Suppressor macrophage treated with lipopolysaccharide for 4 hours (primary cell): ENCODE measurements at regions not wholly inside any gene's neighbourhood (a gene's known extent, or its start where the extent isn't known, plus 50 kb on each side); places are given as distances from the start of the nearest gene placed in this dataset.

Source experiments
- DNase-seq: peaks from one replicate; pipeline ENCODE4 v3.0.0-alpha.2; 2020

- no peak for DNase-seq
Measured at GRCh38 chr20:20875716-20876115, 163.3 kb upstream of the RALGAPA2 start.

- no peak for DNase-seq
Measured at GRCh38 chr20:20872428-20872827, 160.0 kb upstream of the RALGAPA2 start.

- DNase-seq, result no peak
Measured at GRCh38 chr20:20869161-20869775, 156.8 kb upstream of the RALGAPA2 start.

GRCh38 chr20:20864351-20865096 is 152.1 kb upstream of the RALGAPA2 start:
- no peak for DNase-seq

GRCh38 chr20:20860078-20860806 is 147.8 kb upstream of the RALGAPA2 start:
- DNase-seq, result peak; percentile 96

GRCh38 chr20:20859510-20859909 is 147.1 kb upstream of the RALGAPA2 start:
- no peak for DNase-seq

- DNase-seq, result no peak
Measured at GRCh38 chr20:20856956-20857355, 144.5 kb upstream of the RALGAPA2 start.

- DNase-seq, result peak; percentile 46
Measured at GRCh38 chr20:20856306-20856705, 143.9 kb upstream of the RALGAPA2 start.

- DNase-seq, result no peak
Measured at GRCh38 chr20:20851385-20851784, 138.9 kb upstream of the RALGAPA2 start.

- no peak for DNase-seq
Measured at GRCh38 chr20:20850407-20850806, 138.0 kb upstream of the RALGAPA2 start.

- DNase-seq, result no peak
Measured at GRCh38 chr20:20849161-20849560, 136.7 kb upstream of the RALGAPA2 start.

GRCh38 chr20:20847814-20848213 is 135.4 kb upstream of the RALGAPA2 start:
- DNase-seq, result no peak

GRCh38 chr20:20843982-20844381 is 131.5 kb upstream of the RALGAPA2 start:
- no peak for DNase-seq

- no peak for DNase-seq
Measured at GRCh38 chr20:20839771-20840170, 127.3 kb upstream of the RALGAPA2 start.

GRCh38 chr20:20837574-20838021 is 125.2 kb upstream of the RALGAPA2 start:
- DNase-seq, result peak; percentile 63

- DNase-seq, result no peak
Measured at GRCh38 chr20:20836836-20837235, 124.4 kb upstream of the RALGAPA2 start.

- DNase-seq, result no peak
Measured at GRCh38 chr20:20835897-20836296, 123.5 kb upstream of the RALGAPA2 start.

- DNase-seq, result no peak
Measured at GRCh38 chr20:20834008-20834407, 121.6 kb upstream of the RALGAPA2 start.

GRCh38 chr20:20832715-20833114 is 120.3 kb upstream of the RALGAPA2 start:
- no peak for DNase-seq

- no peak for DNase-seq
Measured at GRCh38 chr20:20831794-20832193, 119.3 kb upstream of the RALGAPA2 start.

GRCh38 chr20:20829681-20830080 is 117.2 kb upstream of the RALGAPA2 start:
- DNase-seq, result no peak

- DNase-seq, result no peak
Measured at GRCh38 chr20:20827992-20828597, 115.7 kb upstream of the RALGAPA2 start.

- peak; percentile 79 for DNase-seq
Measured at GRCh38 chr20:20824924-20825584, 112.6 kb upstream of the RALGAPA2 start.
